Activated naive CD8-positive, alpha-beta T cell treated with anti-CD3 and anti-CD28 coated beads, Interleukin-2, amount 50 U/mL, for 24 hours (primary cell): ENCODE measurements at regions not wholly inside any gene's neighbourhood (a gene's known extent, or its start where the extent isn't known, plus 50 kb on each side); places are given as distances from the start of the nearest gene placed in this dataset.

Experiments used
- ATAC-seq: fragments of 150-1000 bp; cut with Tn5 transposase; one replicate; pipeline ENCODE4 v1.10.0; 2021
- DNase-seq: peaks from one replicate; pipeline ENCODE4 v3.0.0; 2021
- H3K27ac Mint-ChIP-seq: one replicate; pipeline ENCODE4 v1.8.0; 2021; ENCODE audit warnings: mild to moderate bottlenecking, mixed read lengths
- H3K27me3 Mint-ChIP-seq: one replicate; pipeline ENCODE4 v1.8.0; 2021; ENCODE audit warnings: mixed read lengths
- H3K36me3 Mint-ChIP-seq: one replicate; pipeline ENCODE4 v1.8.0; 2021; ENCODE audit warnings: low read depth, mixed read lengths
- H3K4me1 Mint-ChIP-seq: one replicate; pipeline ENCODE4 v1.8.0; 2021; ENCODE audit warnings: mixed read lengths
- H3K4me3 Mint-ChIP-seq: one replicate; pipeline ENCODE4 v1.8.0; 2021; ENCODE audit warnings: mild to moderate bottlenecking, moderate library complexity, mixed read lengths
- H3K9me3 Mint-ChIP-seq: one replicate; pipeline ENCODE4 v1.8.0; 2021; ENCODE audit warnings: mixed read lengths

- H3K9me3 Mint-ChIP-seq = no peaks in the 10 kb centered on the region
- no peak for ATAC-seq
- H3K36me3 Mint-ChIP-seq = no peaks in the 10 kb centered on the region
- DNase-seq = no peak
- H3K27me3 Mint-ChIP-seq = peaks cover 12% of the 10 kb centered on the region
- no peak overlapping the region for H3K4me3 Mint-ChIP-seq
- no peak overlapping the region for H3K27ac Mint-ChIP-seq
- no peaks in the 10 kb centered on the region for H3K4me1 Mint-ChIP-seq
Measured at GRCh38 chr5:38656568-38656967, 100.1 kb upstream of the LIFR start.

GRCh38 chr5:38657020-38657419 is 100.6 kb upstream of the LIFR start:
- H3K4me1 Mint-ChIP-seq = no peaks in the 10 kb centered on the region
- H3K36me3 Mint-ChIP-seq = no peaks in the 10 kb centered on the region
- ATAC-seq = no peak
- no peak overlapping the region for H3K27ac Mint-ChIP-seq
- H3K27me3 Mint-ChIP-seq = peaks cover 9% of the 10 kb centered on the region
- H3K9me3 Mint-ChIP-seq = no peaks in the 10 kb centered on the region
- no peak overlapping the region for H3K4me3 Mint-ChIP-seq
- no peak for DNase-seq

DNA sequence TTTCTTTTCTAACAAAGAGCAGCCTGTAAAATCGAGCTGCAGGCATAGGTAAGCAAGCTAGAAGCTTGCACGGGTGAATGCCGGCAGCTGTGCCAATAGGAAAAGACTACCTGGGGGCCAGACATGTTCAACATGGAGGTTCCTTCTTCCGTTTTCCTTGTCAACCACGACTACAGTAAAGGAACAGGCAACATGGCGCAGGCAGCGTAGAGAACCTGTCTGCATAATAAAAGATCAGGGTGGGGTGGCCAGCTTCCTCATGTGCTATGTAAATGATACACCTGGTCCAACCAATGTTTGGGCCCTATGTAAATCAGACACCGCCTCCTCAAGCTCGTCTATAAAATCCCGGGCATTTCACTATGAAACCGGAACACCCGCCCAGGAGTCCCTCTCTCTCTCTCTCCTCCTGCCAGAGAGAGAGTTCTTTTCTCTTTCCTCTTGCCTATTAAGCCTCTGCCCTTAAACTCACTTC is 103.8 kb upstream of the LIFR start:
- H3K27ac Mint-ChIP-seq = no peak overlapping the region
- H3K9me3 Mint-ChIP-seq = no peaks in the 10 kb centered on the region
- H3K27me3 Mint-ChIP-seq = peaks cover 13% of the 10 kb centered on the region
- no peaks in the 10 kb centered on the region for H3K4me1 Mint-ChIP-seq
- ATAC-seq (no peak), DNase-seq (no peak)
- no peak overlapping the region for H3K4me3 Mint-ChIP-seq
- H3K36me3 Mint-ChIP-seq = no peaks in the 10 kb centered on the region

GRCh38 chr5:38662090-38662489 is 105.6 kb upstream of the LIFR start:
- no peaks in the 10 kb centered on the region for H3K9me3 Mint-ChIP-seq
- no peaks in the 10 kb centered on the region for H3K4me1 Mint-ChIP-seq
- no peak overlapping the region for H3K27ac Mint-ChIP-seq
- DNase-seq = no peak
- H3K27me3 Mint-ChIP-seq = peaks cover 15% of the 10 kb centered on the region
- no peak for ATAC-seq
- no peaks in the 10 kb centered on the region for H3K36me3 Mint-ChIP-seq
- no peak overlapping the region for H3K4me3 Mint-ChIP-seq

DNA sequence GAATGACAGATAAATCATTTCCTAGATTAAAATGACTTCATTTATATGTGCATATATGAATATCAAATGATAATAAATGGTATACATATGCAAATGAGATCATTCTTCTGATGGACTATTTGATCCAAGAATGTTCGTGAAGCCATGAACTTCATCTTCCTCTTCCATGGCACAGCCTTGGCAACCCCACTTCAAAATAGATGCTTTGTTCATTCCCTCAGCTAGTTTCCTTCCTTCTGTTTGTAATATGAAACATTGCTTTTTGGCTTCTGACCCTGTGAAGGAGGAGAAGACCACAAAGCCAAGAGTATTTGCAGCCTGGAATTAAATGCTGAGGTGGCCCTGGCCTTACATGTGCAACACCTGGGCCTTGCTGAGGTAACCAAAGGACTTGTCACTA is 106.8 kb upstream of the LIFR start:
- no peak for DNase-seq
- H3K36me3 Mint-ChIP-seq = no peaks in the 10 kb centered on the region
- no peak overlapping the region for H3K4me3 Mint-ChIP-seq
- H3K27ac Mint-ChIP-seq = no peak overlapping the region
- H3K4me1 Mint-ChIP-seq = no peaks in the 10 kb centered on the region
- no peak for ATAC-seq
- H3K27me3 Mint-ChIP-seq = peaks cover 16% of the 10 kb centered on the region
- H3K9me3 Mint-ChIP-seq = no peaks in the 10 kb centered on the region

- Mint-ChIP-seq H3K9me3 (no peaks in the 10 kb centered on the region), H3K27ac (no peak overlapping the region), H3K36me3 (no peaks in the 10 kb centered on the region), H3K4me1 (no peaks in the 10 kb centered on the region), H3K4me3 (no peak overlapping the region), H3K27me3 (peaks cover 17% of the 10 kb centered on the region)
- DNase-seq = no peak
- no peak for ATAC-seq
Measured at GRCh38 chr5:38666668-38667498, 110.4 kb upstream of the LIFR start.

DNA sequence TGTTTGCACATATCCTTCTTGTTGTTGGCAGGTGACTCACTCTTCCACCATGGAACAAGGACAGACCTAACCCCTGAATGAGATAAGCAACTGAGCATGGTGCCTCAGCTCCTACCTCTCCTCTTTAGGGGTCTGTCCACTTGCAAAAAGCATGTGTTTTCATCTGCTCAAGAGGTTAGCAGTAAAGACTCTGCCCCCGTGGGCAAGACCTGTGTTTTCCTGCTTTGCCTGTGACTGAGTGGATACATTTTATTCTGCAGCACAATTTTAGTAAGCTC is 111.0 kb upstream of the LIFR start:
- Mint-ChIP-seq H3K4me1 (no peaks in the 10 kb centered on the region), H3K4me3 (no peak overlapping the region), H3K36me3 (no peaks in the 10 kb centered on the region), H3K27me3 (peaks cover 19% of the 10 kb centered on the region), H3K27ac (no peak overlapping the region), H3K9me3 (no peaks in the 10 kb centered on the region)
- DNase-seq (no peak), ATAC-seq (no peak)

- Mint-ChIP-seq H3K9me3 (no peaks in the 10 kb centered on the region), H3K36me3 (no peaks in the 10 kb centered on the region), H3K27ac (no peak overlapping the region), H3K4me1 (no peaks in the 10 kb centered on the region), H3K27me3 (peaks cover 21% of the 10 kb centered on the region), H3K4me3 (no peak overlapping the region)
- ATAC-seq (no peak), DNase-seq (no peak)
Measured at GRCh38 chr5:38669361-38669880, 113.0 kb upstream of the LIFR start.

DNA sequence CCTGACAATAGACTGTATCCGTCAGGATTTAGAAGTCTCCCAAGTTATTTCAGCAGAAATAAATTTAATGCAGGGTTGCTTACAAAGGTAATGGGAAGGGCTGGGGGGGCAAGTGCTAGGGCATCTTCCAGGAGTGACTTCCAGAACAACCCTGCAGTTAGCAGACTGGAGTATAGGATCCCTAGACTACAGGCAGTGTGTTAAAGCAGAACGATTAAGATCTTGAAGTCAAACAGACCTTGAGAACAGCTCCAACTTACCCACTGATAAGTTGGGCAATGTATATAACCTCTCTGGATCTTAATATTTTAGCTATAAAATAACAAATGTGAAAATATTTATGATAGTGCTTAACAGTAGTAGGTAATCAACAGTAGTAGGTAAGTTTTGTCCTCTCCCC is 113.6 kb upstream of the LIFR start:
- DNase-seq (no peak), ATAC-seq (no peak)
- Mint-ChIP-seq H3K27me3 (peaks cover 16% of the 10 kb centered on the region), H3K4me1 (no peaks in the 10 kb centered on the region), H3K36me3 (no peaks in the 10 kb centered on the region), H3K4me3 (no peak overlapping the region), H3K9me3 (no peaks in the 10 kb centered on the region), H3K27ac (no peak overlapping the region)

DNA sequence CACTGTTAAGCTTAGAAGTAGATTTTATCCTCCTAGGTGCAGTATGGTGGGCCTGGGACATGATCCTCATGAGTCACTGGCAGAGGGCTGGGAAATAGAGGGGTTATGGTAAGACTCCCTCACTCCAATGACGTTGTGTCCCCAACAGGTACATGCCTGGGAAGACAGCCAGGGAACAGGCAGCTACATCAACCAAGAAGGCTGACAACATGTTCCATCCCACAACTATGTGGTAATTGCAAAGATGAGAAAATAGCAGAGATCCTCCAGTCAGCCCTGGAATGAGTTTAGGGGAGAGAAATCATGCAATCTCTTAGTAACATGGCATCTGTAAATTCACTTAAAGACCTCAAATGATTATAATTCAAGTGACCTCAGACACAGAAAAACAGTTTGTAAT is 114.4 kb upstream of the LIFR start:
- peaks cover 16% of the 10 kb centered on the region for H3K27me3 Mint-ChIP-seq
- no peak for ATAC-seq
- no peak overlapping the region for H3K27ac Mint-ChIP-seq
- H3K9me3 Mint-ChIP-seq = peaks cover 3% of the 10 kb centered on the region
- no peak for DNase-seq
- no peak overlapping the region for H3K4me3 Mint-ChIP-seq
- no peaks in the 10 kb centered on the region for H3K4me1 Mint-ChIP-seq
- no peaks in the 10 kb centered on the region for H3K36me3 Mint-ChIP-seq

DNA sequence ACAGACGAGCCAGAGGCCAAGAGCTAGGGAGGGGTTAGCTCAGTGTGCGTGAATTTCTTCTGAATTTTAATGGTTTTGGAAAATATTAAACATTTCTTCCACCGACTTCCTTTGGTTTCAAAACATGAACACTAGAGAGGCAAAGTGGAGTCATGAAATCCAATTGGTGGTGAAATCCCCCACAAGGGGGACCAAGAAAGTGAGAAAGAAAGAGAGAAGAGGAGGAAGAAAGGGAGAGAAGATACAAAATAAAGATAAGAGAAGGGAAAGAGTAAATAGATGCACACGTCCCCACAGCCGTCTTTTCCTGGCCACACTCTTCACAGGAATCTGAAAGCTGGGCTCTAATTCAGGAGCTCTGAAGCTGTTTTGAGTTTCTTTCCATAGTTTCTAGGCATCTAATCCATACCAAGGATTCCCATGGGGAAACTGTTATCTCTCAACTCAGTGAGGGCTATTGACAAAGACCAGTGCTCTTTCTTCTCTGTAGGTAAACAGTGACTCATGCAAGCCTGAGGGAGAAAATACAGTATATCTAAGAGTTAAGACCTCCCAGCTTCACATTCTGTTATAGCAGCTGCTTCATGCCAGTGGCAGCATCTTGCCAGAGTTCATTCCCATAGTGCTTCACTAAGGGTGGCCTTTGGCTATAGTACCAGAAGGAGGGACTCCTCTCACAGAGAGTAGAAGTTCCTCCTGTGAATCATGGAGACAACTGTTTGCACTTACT is 115.8 kb upstream of the LIFR start:
- Mint-ChIP-seq H3K4me3 (no peak overlapping the region), H3K27me3 (peaks cover 13% of the 10 kb centered on the region), H3K4me1 (no peaks in the 10 kb centered on the region), H3K27ac (no peak overlapping the region), H3K36me3 (no peaks in the 10 kb centered on the region), H3K9me3 (peaks cover 3% of the 10 kb centered on the region)
- ATAC-seq (no peak), DNase-seq (no peak)

- no peak for ATAC-seq
- H3K36me3 Mint-ChIP-seq = no peaks in the 10 kb centered on the region
- H3K4me1 Mint-ChIP-seq = no peaks in the 10 kb centered on the region
- no peak overlapping the region for H3K27ac Mint-ChIP-seq
- H3K9me3 Mint-ChIP-seq = peaks cover 3% of the 10 kb centered on the region
- no peak for DNase-seq
- H3K4me3 Mint-ChIP-seq = no peak overlapping the region
- H3K27me3 Mint-ChIP-seq = peaks cover 11% of the 10 kb centered on the region
Measured at GRCh38 chr5:38673671-38674071, 117.2 kb upstream of the LIFR start.

DNA sequence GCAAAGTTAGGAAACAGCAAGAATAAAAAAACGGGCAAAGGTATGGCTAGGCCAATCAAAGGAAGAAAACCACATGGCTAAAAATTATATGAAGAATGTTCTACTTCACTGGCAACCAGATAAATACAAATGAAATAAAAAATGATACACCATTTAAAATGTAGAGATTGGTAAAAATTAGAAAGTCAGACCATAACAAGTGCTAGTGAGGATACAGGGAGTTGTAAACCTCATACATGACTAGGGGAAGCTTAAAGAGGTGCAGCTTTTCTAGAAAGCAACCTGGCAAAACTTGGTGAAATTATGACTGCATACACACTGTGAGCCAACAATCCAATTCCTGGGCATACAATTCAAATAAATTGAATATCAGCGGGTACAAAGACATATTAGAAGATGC is 119.0 kb upstream of the LIFR start:
- no peak for ATAC-seq
- Mint-ChIP-seq H3K9me3 (peaks cover 3% of the 10 kb centered on the region), H3K36me3 (no peaks in the 10 kb centered on the region), H3K27ac (no peak overlapping the region), H3K27me3 (peaks cover 7% of the 10 kb centered on the region), H3K4me1 (no peaks in the 10 kb centered on the region), H3K4me3 (no peak overlapping the region)
- DNase-seq = no peak

DNA sequence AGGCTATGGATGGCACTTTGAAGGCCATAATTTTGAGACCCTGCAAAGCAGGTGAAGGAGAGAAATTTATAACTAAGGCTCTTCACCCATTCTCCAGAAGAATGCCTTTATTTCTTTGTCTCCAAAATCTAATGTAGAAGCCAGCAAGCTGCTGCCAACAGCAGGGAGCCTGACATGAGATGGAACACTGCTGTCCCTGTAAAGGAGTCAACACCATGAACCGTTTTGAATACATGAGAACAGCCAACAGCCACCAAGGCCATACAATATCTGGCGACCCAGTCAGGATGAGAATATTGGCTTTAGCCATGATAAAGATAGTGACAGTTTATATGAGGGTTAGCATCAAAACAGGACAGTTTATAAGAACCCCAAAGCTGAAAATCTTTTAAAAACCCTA is 121.2 kb upstream of the LIFR start:
- ATAC-seq = no peak
- Mint-ChIP-seq H3K9me3 (peaks cover 3% of the 10 kb centered on the region), H3K4me3 (no peak overlapping the region)

GRCh38 chr5:38678076-38678475 is 121.6 kb upstream of the LIFR start:
- Mint-ChIP-seq H3K27ac (no peak overlapping the region), H3K4me1 (no peaks in the 10 kb centered on the region), H3K27me3 (peaks cover 2% of the 10 kb centered on the region), H3K9me3 (peaks cover 3% of the 10 kb centered on the region), H3K36me3 (no peaks in the 10 kb centered on the region), H3K4me3 (no peak overlapping the region)
- DNase-seq (no peak), ATAC-seq (no peak)

More for the DNA sequence above, 121.2 kb upstream of the LIFR start:
- Mint-ChIP-seq H3K4me1 (no peaks in the 10 kb centered on the region), H3K36me3 (no peaks in the 10 kb centered on the region), H3K27me3 (peaks cover 2% of the 10 kb centered on the region), H3K27ac (no peak overlapping the region)
- no peak for DNase-seq
